HCT116 (cell line): ENCODE measurements at regions not wholly inside any gene's neighbourhood (a gene's known extent, or its start where the extent isn't known, plus 50 kb on each side); places are given as distances from the start of the nearest gene placed in this dataset.

Experiments
- ATAC-seq: fragments of 200-7000 bp; cut with Tn5 transposase; 2 replicates; pipeline ENCODE4 v1.9.1; 2020; ENCODE audit warnings: mild to moderate bottlenecking, moderate library complexity
- BruUV-seq: library from RNA; stranded (reverse); fragments of 400-500 nt; replicated peaks from 2 replicates; lab custom pipeline; 2021; lab: Mats Ljungman, UMichigan
- CTCF ChIA-PET: fragments of 300-600 bp; sonication (Branson Sonifier 250); formaldehyde crosslinking; loops from one replicate; lab custom pipeline; 2021; ENCODE audit warnings: antibody characterized with exemption; lab: Charles Lee
- POLR2A ChIA-PET: fragments of 300-600, 350-600 bp; sonication (Branson Sonifier 250); formaldehyde crosslinking; loops from one replicate; lab custom pipeline; 2021; ENCODE audit warnings: antibody characterized with exemption; lab: Charles Lee
- RAD21 ChIA-PET, 2 experiments: fragments of 300-600 bp; sonication (Branson Sonifier 250); formaldehyde crosslinking; loops; one replicate each; lab custom pipeline; 2023; ENCODE audit warnings: low total read pairs in 2 of 2; ENCODE audit not compliant: uncharacterized antibody in 2 of 2, unreplicated experiment in 2 of 2, low non-redundant PET in 1 of 2; lab: Charles Lee
- DNase-seq: peaks from one replicate; pipeline ENCODE4 v3.0.0-alpha.2; 2010; ENCODE audit warnings: low read depth, low spot score
- H2AFZ ChIP-seq: fragments of 200-600 bp; shearing (Covaris generic), sonication (generic); 2 replicates; pipeline ENCODE4 v1.6.1; 2017; ENCODE audit warnings: low read depth, mixed run types, mixed read lengths, antibody characterized with exemption, low read length; ENCODE audit not compliant: poor library complexity, severe bottlenecking
- H3K27ac ChIP-seq: 2 replicates; pipeline ENCODE4 v1.5.1; 2012; ENCODE audit warnings: low read depth, low read length
- H3K27me3 ChIP-seq: fragments of 200-600 bp; sonication (generic); 2 replicates; pipeline ENCODE4 v1.6.1; 2016; ENCODE audit warnings: mixed run types, low read length, mixed read lengths; ENCODE audit not compliant: insufficient read depth
- H3K36me3 ChIP-seq, 2 experiments: fragments of 200-500 bp in 1 of 2; fragments of 200-600 bp in 1 of 2; sonication (Bioruptor generic) in 1 of 2; sonication (generic) in 1 of 2; 2 replicates each; pipeline versions ENCODE4 v1.5.1 to v1.6.1; 2014 to 2016; ENCODE audit warnings: low read length in 2 of 2, inconsistent platforms in 1 of 2, mixed read lengths in 1 of 2, mixed run types in 1 of 2; ENCODE audit not compliant: insufficient read depth in 2 of 2, control insufficient read depth in 1 of 2
- H3K4me1 ChIP-seq, 2 experiments: fragments of 200-600 bp in 1 of 2; sonication (generic) in 1 of 2; 2 replicates each; pipeline versions ENCODE4 v1.5.1 to v1.6.1; 2012 to 2017; ENCODE audit warnings: low read length in 2 of 2, inconsistent platforms in 1 of 2, mild to moderate bottlenecking in 1 of 2, mixed read lengths in 1 of 2, mixed run types in 1 of 2, moderate library complexity in 1 of 2; ENCODE audit not compliant: insufficient read depth in 2 of 2, control insufficient read depth in 1 of 2
- H3K4me2 ChIP-seq: fragments of 200-600 bp; sonication (generic); 2 replicates; pipeline ENCODE4 v1.6.1; 2017; ENCODE audit warnings: mixed run types, low read length, mixed read lengths
- H3K4me3 ChIP-seq, 2 experiments: fragments of 200-600 bp in 1 of 2; sonication (generic) in 1 of 2; replicated peaks in 1 of 2; 2 replicates each; pipeline ENCODE4 v1.5.1; 2011 to 2016; ENCODE audit warnings: low read length in 2 of 2, control low read depth in 1 of 2, low read depth in 1 of 2, mild to moderate bottlenecking in 1 of 2, mixed read lengths in 1 of 2, mixed run types in 1 of 2
- H3K79me2 ChIP-seq: fragments of 200-600 bp; sonication (generic); 2 replicates; pipeline ENCODE4 v1.6.1; 2017; ENCODE audit warnings: mild to moderate bottlenecking, mixed run types, low read length, moderate library complexity, mixed read lengths; ENCODE audit not compliant: insufficient read depth
- H3K9ac ChIP-seq: fragments of 200-600 bp; sonication (generic); 2 replicates; pipeline ENCODE4 v1.6.1; 2016; ENCODE audit warnings: low read length, mixed read lengths
- H3K9me2 ChIP-seq: fragments of 200-600 bp; sonication (generic), shearing (Covaris generic); 2 replicates; pipeline ENCODE4 v1.6.1; 2017; ENCODE audit warnings: mixed run types, mild to moderate bottlenecking, moderate library complexity; ENCODE audit not compliant: insufficient read depth
- H3K9me3 ChIP-seq, 2 experiments: fragments of 200-500 bp in 1 of 2; fragments of 200-600 bp in 1 of 2; sonication (Bioruptor generic) in 1 of 2; sonication (generic) in 1 of 2; 2 replicates each; pipeline ENCODE4 v1.6.1; 2014 to 2017; ENCODE audit warnings: low read length in 2 of 2, mixed read lengths in 2 of 2, inconsistent platforms in 1 of 2, low read depth in 1 of 2, mild to moderate bottlenecking in 1 of 2, mixed run types in 1 of 2, moderate library complexity in 1 of 2; ENCODE audit not compliant: control insufficient read depth in 1 of 2, insufficient read depth in 1 of 2
- H4K20me1 ChIP-seq: fragments of 200-600 bp; sonication (generic), shearing (Covaris generic); 2 replicates; pipeline ENCODE4 v1.6.1; 2017; ENCODE audit warnings: mixed run types, mild to moderate bottlenecking, moderate library complexity; ENCODE audit not compliant: insufficient read depth
- CEBPB ChIP-seq: IDR thresholded peaks from 2 replicates; pipeline ENCODE4 v1.6.1; 2012; ENCODE audit warnings: low read depth
- CTCF ChIP-seq, 3 experiments: fragments of 200-600 bp in 1 of 3; sonication (generic) in 1 of 3; IDR thresholded peaks in 2 of 3; conservative IDR thresholded peaks in 1 of 3; 2 replicates each; pipeline ENCODE4 v1.5.1; 2012 to 2017; ENCODE audit warnings: low read depth in 2 of 3, low read length in 2 of 3, antibody characterized with exemption in 1 of 3, borderline replicate concordance in 1 of 3, control low read depth in 1 of 3, mild to moderate bottlenecking in 1 of 3, mixed read lengths in 1 of 3, mixed run types in 1 of 3, moderate library complexity in 1 of 3; ENCODE audit not compliant: insufficient read depth in 1 of 3
- EZH2 ChIP-seq: fragments of 200-600 bp; sonication (generic); IDR thresholded peaks from 2 replicates; pipeline ENCODE4 v1.6.1; 2017; ENCODE audit warnings: antibody characterized with exemption, mixed run types
- EZH2phosphoT487 ChIP-seq: fragments of 200-600 bp; IDR thresholded peaks from 2 replicates; pipeline ENCODE4 v1.6.1; 2018; ENCODE audit warnings: antibody characterized with exemption, borderline replicate concordance
- FOSL1 ChIP-seq: IDR thresholded peaks from 2 replicates; pipeline ENCODE4 v1.6.1; 2012; ENCODE audit warnings: low read depth
- POLR2A ChIP-seq: IDR thresholded peaks from 2 replicates; pipeline ENCODE4 v1.7.0; 2011; ENCODE audit warnings: borderline replicate concordance; ENCODE audit not compliant: insufficient read depth, insufficient read length; ENCODE audit errors: extremely low read depth
- POLR2AphosphoS5 ChIP-seq: IDR thresholded peaks from 2 replicates; pipeline ENCODE4 v1.6.1; 2011; ENCODE audit warnings: mild to moderate bottlenecking, low read depth, low read length, moderate library complexity
- RAD21 ChIP-seq: IDR thresholded peaks from 2 replicates; pipeline ENCODE4 v1.6.1; 2012; ENCODE audit warnings: low read depth, mild to moderate bottlenecking
- SIN3A ChIP-seq: IDR thresholded peaks from 2 replicates; pipeline ENCODE4 v1.6.1; 2012; ENCODE audit warnings: low read depth
- SP1 ChIP-seq: IDR thresholded peaks from 2 replicates; pipeline ENCODE4 v1.6.1; 2012; ENCODE audit warnings: low read depth
- TCF7L2 ChIP-seq: IDR thresholded peaks from 2 replicates; pipeline ENCODE4 v1.7.0; 2011; ENCODE audit warnings: borderline replicate concordance, inconsistent platforms; ENCODE audit not compliant: insufficient read depth, insufficient read length; ENCODE audit errors: extremely low read depth
- ZNF274 ChIP-seq: fragments of 200-500 bp; sonication (Bioruptor generic); IDR thresholded peaks from 2 replicates; pipeline ENCODE4 v1.6.1; 2014; ENCODE audit warnings: mild to moderate bottlenecking, low read depth, low read length, inconsistent platforms
- intact Hi-C: fragments of 100-400 bp; cut with micrococcal nuclease; formaldehyde crosslinking; loops from 2 replicates; pipeline ENCODE4 v1.10.0; 2022
- TF ChIP-seq, protein P1 (sequence below): IDR thresholded peaks from 2 replicates; pipeline ENCODE4 v1.6.1; 2011; ENCODE audit warnings: mild to moderate bottlenecking, low read length, moderate library complexity; ENCODE audit not compliant: insufficient replicate concordance; ENCODE audit errors: extremely low read depth
- TF ChIP-seq, protein P2 (sequence below): IDR thresholded peaks from 2 replicates; pipeline ENCODE4 v1.6.1; 2012; ENCODE audit warnings: low read depth
- TF ChIP-seq, protein P3 (sequence below): IDR thresholded peaks from 2 replicates; pipeline ENCODE4 v1.6.1; 2012

DNA sequence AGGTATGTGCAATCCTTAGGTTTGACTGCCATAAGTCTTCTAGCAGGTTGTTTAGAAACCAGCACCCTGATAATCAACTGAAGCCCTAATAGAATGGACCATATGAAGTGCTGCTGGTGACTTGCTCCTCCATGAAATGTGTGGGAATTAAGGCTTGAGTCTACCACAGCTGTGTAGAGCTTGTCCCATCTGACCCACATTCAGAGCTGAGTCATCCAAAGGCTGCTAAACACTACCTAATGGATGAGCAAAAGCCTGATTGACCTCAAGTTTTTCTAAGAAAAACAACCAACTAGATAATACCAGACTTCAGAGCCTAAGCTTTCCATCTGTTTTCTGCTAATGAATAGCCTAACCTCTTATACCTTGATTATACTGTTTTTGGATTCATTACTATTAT, 120.3 kb upstream of the MOCS1 start (continued):
- TF ChIP-seq, protein P1, sequence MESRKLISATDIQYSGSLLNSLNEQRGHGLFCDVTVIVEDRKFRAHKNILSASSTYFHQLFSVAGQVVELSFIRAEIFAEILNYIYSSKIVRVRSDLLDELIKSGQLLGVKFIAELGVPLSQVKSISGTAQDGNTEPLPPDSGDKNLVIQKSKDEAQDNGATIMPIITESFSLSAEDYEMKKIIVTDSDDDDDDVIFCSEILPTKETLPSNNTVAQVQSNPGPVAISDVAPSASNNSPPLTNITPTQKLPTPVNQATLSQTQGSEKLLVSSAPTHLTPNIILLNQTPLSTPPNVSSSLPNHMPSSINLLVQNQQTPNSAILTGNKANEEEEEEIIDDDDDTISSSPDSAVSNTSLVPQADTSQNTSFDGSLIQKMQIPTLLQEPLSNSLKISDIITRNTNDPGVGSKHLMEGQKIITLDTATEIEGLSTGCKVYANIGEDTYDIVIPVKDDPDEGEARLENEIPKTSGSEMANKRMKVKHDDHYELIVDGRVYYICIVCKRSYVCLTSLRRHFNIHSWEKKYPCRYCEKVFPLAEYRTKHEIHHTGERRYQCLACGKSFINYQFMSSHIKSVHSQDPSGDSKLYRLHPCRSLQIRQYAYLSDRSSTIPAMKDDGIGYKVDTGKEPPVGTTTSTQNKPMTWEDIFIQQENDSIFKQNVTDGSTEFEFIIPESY = no peak
- TF ChIP-seq SIN3A = no peak

DNA sequence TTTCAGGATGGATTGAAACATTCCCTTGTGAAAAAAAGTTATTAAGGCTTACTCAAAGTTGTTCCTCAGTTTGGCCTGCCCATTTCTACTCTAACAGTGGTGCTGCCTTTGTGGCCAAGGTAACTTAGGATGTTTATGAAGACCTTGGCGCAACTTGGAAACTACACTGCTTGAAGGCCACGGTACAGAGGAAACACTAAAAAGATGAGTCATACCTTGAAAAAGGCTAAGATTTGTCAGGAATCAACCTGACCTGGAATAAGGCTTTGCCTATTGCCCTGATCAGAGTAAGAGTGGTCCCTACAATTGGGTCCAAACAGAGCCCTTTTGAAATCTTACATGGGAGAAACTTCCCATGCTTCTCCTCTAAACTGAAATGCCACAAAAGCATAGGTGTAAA, 119.9 kb upstream of the MOCS1 start:
- TF ChIP-seq SP1 = no peak
- TF ChIP-seq, protein P2, sequence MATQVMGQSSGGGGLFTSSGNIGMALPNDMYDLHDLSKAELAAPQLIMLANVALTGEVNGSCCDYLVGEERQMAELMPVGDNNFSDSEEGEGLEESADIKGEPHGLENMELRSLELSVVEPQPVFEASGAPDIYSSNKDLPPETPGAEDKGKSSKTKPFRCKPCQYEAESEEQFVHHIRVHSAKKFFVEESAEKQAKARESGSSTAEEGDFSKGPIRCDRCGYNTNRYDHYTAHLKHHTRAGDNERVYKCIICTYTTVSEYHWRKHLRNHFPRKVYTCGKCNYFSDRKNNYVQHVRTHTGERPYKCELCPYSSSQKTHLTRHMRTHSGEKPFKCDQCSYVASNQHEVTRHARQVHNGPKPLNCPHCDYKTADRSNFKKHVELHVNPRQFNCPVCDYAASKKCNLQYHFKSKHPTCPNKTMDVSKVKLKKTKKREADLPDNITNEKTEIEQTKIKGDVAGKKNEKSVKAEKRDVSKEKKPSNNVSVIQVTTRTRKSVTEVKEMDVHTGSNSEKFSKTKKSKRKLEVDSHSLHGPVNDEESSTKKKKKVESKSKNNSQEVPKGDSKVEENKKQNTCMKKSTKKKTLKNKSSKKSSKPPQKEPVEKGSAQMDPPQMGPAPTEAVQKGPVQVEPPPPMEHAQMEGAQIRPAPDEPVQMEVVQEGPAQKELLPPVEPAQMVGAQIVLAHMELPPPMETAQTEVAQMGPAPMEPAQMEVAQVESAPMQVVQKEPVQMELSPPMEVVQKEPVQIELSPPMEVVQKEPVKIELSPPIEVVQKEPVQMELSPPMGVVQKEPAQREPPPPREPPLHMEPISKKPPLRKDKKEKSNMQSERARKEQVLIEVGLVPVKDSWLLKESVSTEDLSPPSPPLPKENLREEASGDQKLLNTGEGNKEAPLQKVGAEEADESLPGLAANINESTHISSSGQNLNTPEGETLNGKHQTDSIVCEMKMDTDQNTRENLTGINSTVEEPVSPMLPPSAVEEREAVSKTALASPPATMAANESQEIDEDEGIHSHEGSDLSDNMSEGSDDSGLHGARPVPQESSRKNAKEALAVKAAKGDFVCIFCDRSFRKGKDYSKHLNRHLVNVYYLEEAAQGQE = no peak
- no peak for TF ChIP-seq RAD21
- TF ChIP-seq POLR2A = no peak
- TF ChIP-seq FOSL1 = no peak
- no peak for TF ChIP-seq SIN3A
- TF ChIP-seq CTCF (IDR thresholded peaks at IDR 0.05 in 2 of 3, conservative IDR thresholded peaks at IDR 0.05 in 1 of 3; ENCODE audit: borderline replicate concordance in 1 of 3, insufficient read depth in 1 of 3, low read depth in 2 of 3, low read length in 2 of 3) = no peak
- TF ChIP-seq POLR2AphosphoS5 = no peak
- no peak for TF ChIP-seq CEBPB
- TF ChIP-seq, protein P1 = no peak
- TF ChIP-seq EZH2 = no peak
- TF ChIP-seq, protein P3, sequence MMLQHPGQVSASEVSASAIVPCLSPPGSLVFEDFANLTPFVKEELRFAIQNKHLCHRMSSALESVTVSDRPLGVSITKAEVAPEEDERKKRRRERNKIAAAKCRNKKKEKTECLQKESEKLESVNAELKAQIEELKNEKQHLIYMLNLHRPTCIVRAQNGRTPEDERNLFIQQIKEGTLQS = no peak
- no peak for TF ChIP-seq EZH2phosphoT487
- no peak for TF ChIP-seq ZNF274
- TF ChIP-seq TCF7L2 = no peak
- DNase-seq (no peak), ATAC-seq (no peak)
- Histone ChIP-seq H3K9me2 (no peaks in the 10 kb centered on the region), H3K4me2 (no peak overlapping the region), H2AFZ (no peak overlapping the region), H3K9me3 (no peaks in the 10 kb centered on the region), H3K36me3 (no peaks in the 10 kb centered on the region), H3K4me3 (no peak overlapping the region), H3K4me1 (no peaks in the 10 kb centered on the region), H3K79me2 (no peaks in the 10 kb centered on the region), H3K27me3 (peaks cover 12% of the 10 kb centered on the region; the same call in 1 of the 2 replicates), H4K20me1 (no peaks in the 10 kb centered on the region), H3K9ac (no peak overlapping the region), H3K27ac (no peak overlapping the region)
- ChIA-PET RAD21 (no interaction called here), CTCF (no interaction called here), POLR2A (no interaction called here)
- intact Hi-C loops = no loop called here
- BruUV-seq = no TSS peak
